GM23248 (cell line): ENCODE measurements at regions not wholly inside any gene's neighbourhood (a gene's known extent, or its start where the extent isn't known, plus 50 kb on each side); places are given as distances from the start of the nearest gene placed in this dataset.

Source experiments
- EZH2 ChIP-seq: fragments of 200-600 bp; sonication (generic); IDR thresholded peaks from 2 replicates; pipeline ENCODE4 v1.6.1; 2018; ENCODE audit warnings: antibody characterized with exemption, mild to moderate bottlenecking; ENCODE audit not compliant: insufficient read depth, poor library complexity, severe bottlenecking
- EZH2phosphoT487 ChIP-seq: fragments of 200-600 bp; sonication (generic); IDR thresholded peaks from 2 replicates; pipeline ENCODE4 v1.6.1; 2018; ENCODE audit warnings: antibody characterized with exemption, moderate library complexity, mild to moderate bottlenecking, low read depth; ENCODE audit not compliant: insufficient read depth

GRCh38 chr2:129760669-129761068, 218.8 kb upstream of the RAB6C start:
- TF ChIP-seq EZH2phosphoT487 (no peak), EZH2 (no peak)
